ENCODE measurements at regions not wholly inside any gene's neighbourhood (a gene's known extent, or its start where the extent isn't known, plus 50 kb on each side); places are given as distances from the start of the nearest gene placed in this dataset.

- TF ChIP-seq EZH2 (IDR thresholded peaks at IDR 0.05; ENCODE audit: borderline replicate concordance, insufficient read depth, low read depth, low read length, poor library complexity, severe bottlenecking) (no peak), CTCF (IDR thresholded peaks at IDR 0.05) (no peak)
Observed at GRCh38 chr2:236408786-236409185, 144.6 kb upstream of the ASB18 start.

All from B cell (primary cell).